ENCODE measurements at regions not wholly inside any gene's neighbourhood (a gene's known extent, or its start where the extent isn't known, plus 50 kb on each side); places are given as distances from the start of the nearest gene placed in this dataset.
"Not testable (repeated sequence)": the region's sequence is repeated elsewhere in the genome, so short reads cannot be mapped to it uniquely, and the experiment has no call there.

DNA sequence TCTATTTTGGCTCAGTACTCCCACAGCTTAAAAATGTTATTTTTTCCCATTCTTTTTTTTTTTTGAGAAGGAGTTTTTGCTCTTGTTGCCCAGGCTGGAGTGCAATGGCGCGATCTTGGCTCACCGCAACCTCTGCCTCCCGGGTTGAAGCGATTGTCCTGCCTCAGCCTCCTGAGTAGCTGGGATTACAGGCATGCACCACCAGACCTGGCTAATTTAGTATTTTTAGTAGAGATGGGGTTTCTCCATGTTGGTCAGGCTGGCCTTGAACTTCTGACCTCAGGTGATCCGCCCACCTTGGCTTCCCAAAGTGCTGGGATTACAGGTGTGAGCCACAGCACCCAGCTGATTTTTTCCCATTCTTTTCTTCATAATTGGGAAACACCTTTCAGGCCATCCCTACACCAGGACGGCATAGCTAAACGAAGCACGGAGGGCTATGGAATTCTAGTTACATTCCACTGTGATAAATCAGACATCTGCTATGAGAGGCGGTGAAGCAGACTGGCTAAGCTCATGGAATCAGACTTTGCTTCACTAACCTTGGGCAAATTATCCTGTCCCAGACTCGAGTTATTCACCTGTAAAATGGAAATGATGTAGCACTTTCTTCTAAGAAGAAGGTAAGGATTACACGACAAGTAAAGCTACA lies 68.7 kb upstream of the ZFAND5 start:
- H3K4me3 ChIP-seq, H3K27ac Mint-ChIP-seq: not testable (repeated sequence)

DNA sequence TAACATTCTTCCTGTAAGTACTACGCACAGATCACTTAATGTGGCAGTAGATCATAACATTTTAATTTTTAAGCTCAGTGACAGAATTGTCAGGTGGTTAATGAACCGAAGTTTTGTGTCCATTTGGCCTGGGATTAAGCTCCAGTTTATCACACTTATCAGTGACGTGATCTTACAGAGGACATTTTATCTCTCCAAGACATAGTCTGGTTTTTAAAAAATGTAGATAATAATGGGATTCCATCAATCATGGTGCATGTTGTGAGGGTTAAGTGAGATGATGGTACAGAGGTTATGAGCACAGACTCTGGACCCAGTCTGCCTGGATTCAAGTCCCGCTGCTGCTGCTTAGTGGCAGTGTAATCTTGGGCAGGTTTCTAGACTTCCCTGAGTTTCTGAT lies 66.0 kb upstream of the ZFAND5 start:
- Mint-ChIP-seq H3K27me3 (ENCODE audit: insufficient read depth, low read depth, poor library complexity) (no peaks in the 10 kb centered on the region), H3K9me3 (no peaks in the 10 kb centered on the region), H3K36me3 (ENCODE audit: low read depth) (no peaks in the 10 kb centered on the region), H3K4me1 (peaks cover 9% of the 10 kb centered on the region; the same call in 2 of the 3 replicates), H3K4me3 (no peak overlapping the region), H3K27ac (no peak overlapping the region)
- no peak overlapping the region for H3K4me2 ChIP-seq
- H3K27ac ChIP-seq (ENCODE audit: low read depth), result no peak overlapping the region
- H3F3A ChIP-seq (replicated peaks; ENCODE audit: low read depth), result no peaks in the 10 kb centered on the region
- no peak overlapping the region; the same call in 1 of the 2 replicates for H2AFZ ChIP-seq
- H3K27me3 ChIP-seq (ENCODE audit: insufficient read depth), result no peaks in the 10 kb centered on the region
- 0 out of 2 replicates have a peak, but pooled peaks cover 3% of the 10 kb centered on the region for H3K4me1 ChIP-seq (ENCODE audit: insufficient read depth)
- H3K79me2 ChIP-seq (replicated peaks; ENCODE audit: insufficient read depth), result no peaks in the 10 kb centered on the region
- ATAC-seq, result no peak
- no peak overlapping the region for H3K4me3 ChIP-seq
- H3K9me2 ChIP-seq (ENCODE audit: insufficient read depth), result no peaks in the 10 kb centered on the region
- no peaks in the 10 kb centered on the region for H4K20me1 ChIP-seq (replicated peaks; ENCODE audit: insufficient read depth)
- DNase-seq (ENCODE audit: low spot score), result no peak
- no peaks in the 10 kb centered on the region for H3K36me3 ChIP-seq (ENCODE audit: insufficient read depth)
- TF ChIP-seq EZH2phosphoT487 (IDR thresholded peaks at IDR 0.05; ENCODE audit: unreplicated experiment) (no peak), NANOG (IDR thresholded peaks at IDR 0.05; ENCODE audit: borderline replicate concordance) (no peak), CREB1 (CRISPR knock-in tag; IDR thresholded peaks at IDR 0.05; ENCODE audit: low read depth) (no peak), EZH2 (IDR thresholded peaks at IDR 0.05; ENCODE audit: low read depth, unreplicated experiment) (no peak), POLR2AphosphoS5 (IDR thresholded peaks at IDR 0.05; ENCODE audit: low read depth) (no peak), ZNF331 (CRISPR knock-in tag; IDR thresholded peaks at IDR 0.05; ENCODE audit: low read depth) (no peak), STAT1 (IDR thresholded peaks at IDR 0.05; ENCODE audit: unreplicated experiment) (no peak), ZNF114 (CRISPR knock-in tag; IDR thresholded peaks at IDR 0.05) (no peak)
- TF ChIP-seq, protein P1, sequence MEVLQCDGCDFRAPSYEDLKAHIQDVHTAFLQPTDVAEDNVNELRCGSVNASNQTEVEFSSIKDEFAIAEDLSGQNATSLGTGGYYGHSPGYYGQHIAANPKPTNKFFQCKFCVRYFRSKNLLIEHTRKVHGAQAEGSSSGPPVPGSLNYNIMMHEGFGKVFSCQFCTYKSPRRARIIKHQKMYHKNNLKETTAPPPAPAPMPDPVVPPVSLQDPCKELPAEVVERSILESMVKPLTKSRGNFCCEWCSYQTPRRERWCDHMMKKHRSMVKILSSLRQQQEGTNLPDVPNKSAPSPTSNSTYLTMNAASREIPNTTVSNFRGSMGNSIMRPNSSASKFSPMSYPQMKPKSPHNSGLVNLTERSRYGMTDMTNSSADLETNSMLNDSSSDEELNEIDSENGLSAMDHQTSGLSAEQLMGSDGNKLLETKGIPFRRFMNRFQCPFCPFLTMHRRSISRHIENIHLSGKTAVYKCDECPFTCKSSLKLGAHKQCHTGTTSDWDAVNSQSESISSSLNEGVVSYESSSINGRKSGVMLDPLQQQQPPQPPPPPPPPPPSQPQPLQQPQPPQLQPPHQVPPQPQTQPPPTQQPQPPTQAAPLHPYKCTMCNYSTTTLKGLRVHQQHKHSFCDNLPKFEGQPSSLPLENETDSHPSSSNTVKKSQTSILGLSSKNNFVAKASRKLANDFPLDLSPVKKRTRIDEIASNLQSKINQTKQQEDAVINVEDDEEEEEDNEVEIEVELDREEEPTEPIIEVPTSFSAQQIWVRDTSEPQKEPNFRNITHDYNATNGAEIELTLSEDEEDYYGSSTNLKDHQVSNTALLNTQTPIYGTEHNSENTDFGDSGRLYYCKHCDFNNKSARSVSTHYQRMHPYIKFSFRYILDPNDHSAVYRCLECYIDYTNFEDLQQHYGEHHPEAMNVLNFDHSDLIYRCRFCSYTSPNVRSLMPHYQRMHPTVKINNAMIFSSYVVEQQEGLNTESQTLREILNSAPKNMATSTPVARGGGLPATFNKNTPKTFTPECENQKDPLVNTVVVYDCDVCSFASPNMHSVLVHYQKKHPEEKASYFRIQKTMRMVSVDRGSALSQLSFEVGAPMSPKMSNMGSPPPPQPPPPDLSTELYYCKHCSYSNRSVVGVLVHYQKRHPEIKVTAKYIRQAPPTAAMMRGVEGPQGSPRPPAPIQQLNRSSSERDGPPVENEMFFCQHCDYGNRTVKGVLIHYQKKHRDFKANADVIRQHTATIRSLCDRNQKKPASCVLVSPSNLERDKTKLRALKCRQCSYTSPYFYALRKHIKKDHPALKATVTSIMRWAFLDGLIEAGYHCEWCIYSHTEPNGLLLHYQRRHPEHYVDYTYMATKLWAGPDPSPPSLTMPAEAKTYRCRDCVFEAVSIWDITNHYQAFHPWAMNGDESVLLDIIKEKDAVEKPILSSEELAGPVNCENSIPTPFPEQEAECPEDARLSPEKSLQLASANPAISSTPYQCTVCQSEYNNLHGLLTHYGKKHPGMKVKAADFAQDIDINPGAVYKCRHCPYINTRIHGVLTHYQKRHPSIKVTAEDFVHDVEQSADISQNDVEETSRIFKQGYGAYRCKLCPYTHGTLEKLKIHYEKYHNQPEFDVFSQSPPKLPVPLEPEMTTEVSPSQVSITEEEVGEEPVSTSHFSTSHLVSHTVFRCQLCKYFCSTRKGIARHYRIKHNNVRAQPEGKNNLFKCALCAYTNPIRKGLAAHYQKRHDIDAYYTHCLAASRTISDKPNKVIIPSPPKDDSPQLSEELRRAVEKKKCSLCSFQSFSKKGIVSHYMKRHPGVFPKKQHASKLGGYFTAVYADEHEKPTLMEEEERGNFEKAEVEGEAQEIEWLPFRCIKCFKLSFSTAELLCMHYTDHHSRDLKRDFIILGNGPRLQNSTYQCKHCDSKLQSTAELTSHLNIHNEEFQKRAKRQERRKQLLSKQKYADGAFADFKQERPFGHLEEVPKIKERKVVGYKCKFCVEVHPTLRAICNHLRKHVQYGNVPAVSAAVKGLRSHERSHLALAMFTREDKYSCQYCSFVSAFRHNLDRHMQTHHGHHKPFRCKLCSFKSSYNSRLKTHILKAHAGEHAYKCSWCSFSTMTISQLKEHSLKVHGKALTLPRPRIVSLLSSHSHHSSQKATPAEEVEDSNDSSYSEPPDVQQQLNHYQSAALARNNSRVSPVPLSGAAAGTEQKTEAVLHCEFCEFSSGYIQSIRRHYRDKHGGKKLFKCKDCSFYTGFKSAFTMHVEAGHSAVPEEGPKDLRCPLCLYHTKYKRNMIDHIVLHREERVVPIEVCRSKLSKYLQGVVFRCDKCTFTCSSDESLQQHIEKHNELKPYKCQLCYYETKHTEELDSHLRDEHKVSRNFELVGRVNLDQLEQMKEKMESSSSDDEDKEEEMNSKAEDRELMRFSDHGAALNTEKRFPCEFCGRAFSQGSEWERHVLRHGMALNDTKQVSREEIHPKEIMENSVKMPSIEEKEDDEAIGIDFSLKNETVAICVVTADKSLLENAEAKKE (CRISPR knock-in tag; IDR thresholded peaks at IDR 0.05), result no peak
- TF ChIP-seq, protein P2, sequence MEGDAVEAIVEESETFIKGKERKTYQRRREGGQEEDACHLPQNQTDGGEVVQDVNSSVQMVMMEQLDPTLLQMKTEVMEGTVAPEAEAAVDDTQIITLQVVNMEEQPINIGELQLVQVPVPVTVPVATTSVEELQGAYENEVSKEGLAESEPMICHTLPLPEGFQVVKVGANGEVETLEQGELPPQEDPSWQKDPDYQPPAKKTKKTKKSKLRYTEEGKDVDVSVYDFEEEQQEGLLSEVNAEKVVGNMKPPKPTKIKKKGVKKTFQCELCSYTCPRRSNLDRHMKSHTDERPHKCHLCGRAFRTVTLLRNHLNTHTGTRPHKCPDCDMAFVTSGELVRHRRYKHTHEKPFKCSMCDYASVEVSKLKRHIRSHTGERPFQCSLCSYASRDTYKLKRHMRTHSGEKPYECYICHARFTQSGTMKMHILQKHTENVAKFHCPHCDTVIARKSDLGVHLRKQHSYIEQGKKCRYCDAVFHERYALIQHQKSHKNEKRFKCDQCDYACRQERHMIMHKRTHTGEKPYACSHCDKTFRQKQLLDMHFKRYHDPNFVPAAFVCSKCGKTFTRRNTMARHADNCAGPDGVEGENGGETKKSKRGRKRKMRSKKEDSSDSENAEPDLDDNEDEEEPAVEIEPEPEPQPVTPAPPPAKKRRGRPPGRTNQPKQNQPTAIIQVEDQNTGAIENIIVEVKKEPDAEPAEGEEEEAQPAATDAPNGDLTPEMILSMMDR (conservative IDR thresholded peaks at IDR 0.05; ENCODE audit: low read depth in 2 of 2), result no peak
- TF ChIP-seq, protein P3, sequence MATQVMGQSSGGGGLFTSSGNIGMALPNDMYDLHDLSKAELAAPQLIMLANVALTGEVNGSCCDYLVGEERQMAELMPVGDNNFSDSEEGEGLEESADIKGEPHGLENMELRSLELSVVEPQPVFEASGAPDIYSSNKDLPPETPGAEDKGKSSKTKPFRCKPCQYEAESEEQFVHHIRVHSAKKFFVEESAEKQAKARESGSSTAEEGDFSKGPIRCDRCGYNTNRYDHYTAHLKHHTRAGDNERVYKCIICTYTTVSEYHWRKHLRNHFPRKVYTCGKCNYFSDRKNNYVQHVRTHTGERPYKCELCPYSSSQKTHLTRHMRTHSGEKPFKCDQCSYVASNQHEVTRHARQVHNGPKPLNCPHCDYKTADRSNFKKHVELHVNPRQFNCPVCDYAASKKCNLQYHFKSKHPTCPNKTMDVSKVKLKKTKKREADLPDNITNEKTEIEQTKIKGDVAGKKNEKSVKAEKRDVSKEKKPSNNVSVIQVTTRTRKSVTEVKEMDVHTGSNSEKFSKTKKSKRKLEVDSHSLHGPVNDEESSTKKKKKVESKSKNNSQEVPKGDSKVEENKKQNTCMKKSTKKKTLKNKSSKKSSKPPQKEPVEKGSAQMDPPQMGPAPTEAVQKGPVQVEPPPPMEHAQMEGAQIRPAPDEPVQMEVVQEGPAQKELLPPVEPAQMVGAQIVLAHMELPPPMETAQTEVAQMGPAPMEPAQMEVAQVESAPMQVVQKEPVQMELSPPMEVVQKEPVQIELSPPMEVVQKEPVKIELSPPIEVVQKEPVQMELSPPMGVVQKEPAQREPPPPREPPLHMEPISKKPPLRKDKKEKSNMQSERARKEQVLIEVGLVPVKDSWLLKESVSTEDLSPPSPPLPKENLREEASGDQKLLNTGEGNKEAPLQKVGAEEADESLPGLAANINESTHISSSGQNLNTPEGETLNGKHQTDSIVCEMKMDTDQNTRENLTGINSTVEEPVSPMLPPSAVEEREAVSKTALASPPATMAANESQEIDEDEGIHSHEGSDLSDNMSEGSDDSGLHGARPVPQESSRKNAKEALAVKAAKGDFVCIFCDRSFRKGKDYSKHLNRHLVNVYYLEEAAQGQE (IDR thresholded peaks at IDR 0.05; ENCODE audit: unreplicated experiment), result no peak

More for the DNA sequence above, 68.7 kb upstream of the ZFAND5 start:
- not testable (repeated sequence) for H4K20me1 ChIP-seq (replicated peaks; ENCODE audit: insufficient read depth); H3K27me3 ChIP-seq (ENCODE audit: insufficient read depth); H3K9me2 ChIP-seq (ENCODE audit: insufficient read depth); H3K27me3 Mint-ChIP-seq (ENCODE audit: insufficient read depth, low read depth, poor library complexity); H3K4me1 Mint-ChIP-seq; H3F3A ChIP-seq (replicated peaks; ENCODE audit: low read depth); H3K4me2 ChIP-seq; H3K9me3 Mint-ChIP-seq; H3K36me3 ChIP-seq (ENCODE audit: insufficient read depth); H3K4me1 ChIP-seq (ENCODE audit: insufficient read depth); H3K36me3 Mint-ChIP-seq (ENCODE audit: low read depth); H3K27ac ChIP-seq (ENCODE audit: low read depth); H3K79me2 ChIP-seq (replicated peaks; ENCODE audit: insufficient read depth); H2AFZ ChIP-seq; H3K4me3 Mint-ChIP-seq
- ATAC-seq (peak; percentile 60), DNase-seq (ENCODE audit: low spot score) (peak; percentile 27)
